ENCODE measurements at regions not wholly inside any gene's neighbourhood (a gene's known extent, or its start where the extent isn't known, plus 50 kb on each side); places are given as distances from the start of the nearest gene placed in this dataset.
"Not testable (repeated sequence)": the region's sequence is repeated elsewhere in the genome, so short reads cannot be mapped to it uniquely, and the experiment has no call there.

GRCh38 chr18:66300141-66300540 is 303.7 kb downstream of the CDH19 start:
- no peak for DNase-seq

GRCh38 chr18:66280470-66280869 is 323.4 kb downstream of the CDH19 start:
- peak in 2 of 58 donors; percentile 9 to 55 for DNase-seq

GRCh38 chr18:66271962-66272361 is 331.9 kb downstream of the CDH19 start:
- no peak for DNase-seq

- no peak for DNase-seq
Measured at GRCh38 chr18:66264130-66264529, 339.8 kb downstream of the CDH19 start.

GRCh38 chr18:66254121-66254520 is 349.8 kb downstream of the CDH19 start:
- DNase-seq = no peak

GRCh38 chr18:66252703-66253102 is 351.2 kb downstream of the CDH19 start:
- no peak for DNase-seq

- DNase-seq = no peak
Measured at GRCh38 chr18:66235206-66235605, 368.7 kb downstream of the CDH19 start.

GRCh38 chr18:66226782-66227181 is 377.1 kb downstream of the CDH19 start:
- no peak for DNase-seq

GRCh38 chr18:66223317-66223716 is 380.6 kb downstream of the CDH19 start:
- DNase-seq = not testable (repeated sequence)

- DNase-seq = no peak
Measured at GRCh38 chr18:66222174-66222573, 381.7 kb downstream of the CDH19 start.

GRCh38 chr18:66219817-66220216 is 384.1 kb downstream of the CDH19 start:
- DNase-seq = no peak

GRCh38 chr18:66211749-66212148 is 392.1 kb downstream of the CDH19 start:
- no peak for DNase-seq

GRCh38 chr18:66210875-66211274 is 393.0 kb downstream of the CDH19 start:
- no peak for DNase-seq

GRCh38 chr18:66209656-66210055 is 394.2 kb downstream of the CDH19 start:
- no peak for DNase-seq

GRCh38 chr18:66196805-66197204 is 407.1 kb downstream of the CDH19 start:
- no peak for DNase-seq

GRCh38 chr18:66193938-66194337 is 410.0 kb downstream of the CDH19 start:
- no peak for DNase-seq

- no peak for DNase-seq
Measured at GRCh38 chr18:66193394-66193793, 410.5 kb downstream of the CDH19 start.

- DNase-seq = peak in 1 of 58 donors; percentile 3
Measured at GRCh38 chr18:66168685-66169235, 417.9 kb downstream of the CDH7 start.

GRCh38 chr18:66167829-66168684 is 417.2 kb downstream of the CDH7 start:
- no peak for DNase-seq

GRCh38 chr18:66160007-66160406 is 409.2 kb downstream of the CDH7 start:
- DNase-seq = no peak

GRCh38 chr18:66159451-66159850 is 408.6 kb downstream of the CDH7 start:
- DNase-seq = no peak

GRCh38 chr18:66156946-66157687 is 406.3 kb downstream of the CDH7 start:
- no peak for DNase-seq

Measured in anterior cingulate cortex (tissue), 58 donors.